GM23338 (cell line): ENCODE measurements at regions not wholly inside any gene's neighbourhood (a gene's known extent, or its start where the extent isn't known, plus 50 kb on each side); places are given as distances from the start of the nearest gene placed in this dataset.

Experiments
- EZH2phosphoT487 ChIP-seq: fragments of 200-600 bp; sonication (generic); IDR thresholded peaks from one replicate; pipeline ENCODE4 v1.8.1; 2018; ENCODE audit warnings: antibody characterized with exemption; ENCODE audit not compliant: unreplicated experiment
- TF ChIP-seq, protein P1 (sequence below), 2 experiments: fragments of 200-600 bp in 1 of 2; sonication (generic) in 1 of 2; conservative IDR thresholded peaks; 2 replicates each; pipeline versions ENCODE4 v1.5.1 to v1.6.1; 2016 to 2017; ENCODE audit warnings: antibody characterized with exemption in 2 of 2, low read depth in 2 of 2, mild to moderate bottlenecking in 2 of 2, moderate library complexity in 1 of 2

GRCh38 chr16:79909571-79909970 is 309.0 kb upstream of the MAF start:
- TF ChIP-seq, protein P1, sequence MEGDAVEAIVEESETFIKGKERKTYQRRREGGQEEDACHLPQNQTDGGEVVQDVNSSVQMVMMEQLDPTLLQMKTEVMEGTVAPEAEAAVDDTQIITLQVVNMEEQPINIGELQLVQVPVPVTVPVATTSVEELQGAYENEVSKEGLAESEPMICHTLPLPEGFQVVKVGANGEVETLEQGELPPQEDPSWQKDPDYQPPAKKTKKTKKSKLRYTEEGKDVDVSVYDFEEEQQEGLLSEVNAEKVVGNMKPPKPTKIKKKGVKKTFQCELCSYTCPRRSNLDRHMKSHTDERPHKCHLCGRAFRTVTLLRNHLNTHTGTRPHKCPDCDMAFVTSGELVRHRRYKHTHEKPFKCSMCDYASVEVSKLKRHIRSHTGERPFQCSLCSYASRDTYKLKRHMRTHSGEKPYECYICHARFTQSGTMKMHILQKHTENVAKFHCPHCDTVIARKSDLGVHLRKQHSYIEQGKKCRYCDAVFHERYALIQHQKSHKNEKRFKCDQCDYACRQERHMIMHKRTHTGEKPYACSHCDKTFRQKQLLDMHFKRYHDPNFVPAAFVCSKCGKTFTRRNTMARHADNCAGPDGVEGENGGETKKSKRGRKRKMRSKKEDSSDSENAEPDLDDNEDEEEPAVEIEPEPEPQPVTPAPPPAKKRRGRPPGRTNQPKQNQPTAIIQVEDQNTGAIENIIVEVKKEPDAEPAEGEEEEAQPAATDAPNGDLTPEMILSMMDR (conservative IDR thresholded peaks at IDR 0.05; ENCODE audit: low read depth in 2 of 2): no peak
- no peak for TF ChIP-seq EZH2phosphoT487
